Trophoblast cell (in vitro differentiated cells and primary cell): ENCODE measurements at regions not wholly inside any gene's neighbourhood (a gene's known extent, or its start where the extent isn't known, plus 50 kb on each side); places are given as distances from the start of the nearest gene placed in this dataset.
A peak's percentile ranks its signal among the peaks of the same experiment; 100 is the strongest.

Experiments
- DNase-seq, 2 donors: peaks; one replicate each; pipeline ENCODE4 v3.0.0-alpha.2; 2016
- H2AFZ ChIP-seq: 2 replicates; pipeline ENCODE4 v1.6.1; 2013; ENCODE audit warnings: low read length, moderate library complexity, mild to moderate bottlenecking; ENCODE audit not compliant: insufficient read depth, poor library complexity
- H2AK5ac ChIP-seq: 2 replicates; pipeline ENCODE4 v1.6.1; 2013; ENCODE audit warnings: mild to moderate bottlenecking, low read length
- H2BK120ac ChIP-seq: 2 replicates; pipeline ENCODE4 v1.6.1; 2013; ENCODE audit warnings: low read length, mild to moderate bottlenecking, moderate library complexity; ENCODE audit not compliant: insufficient read depth, poor library complexity
- H2BK12ac ChIP-seq: 2 replicates; pipeline ENCODE4 v1.6.1; 2013; ENCODE audit warnings: mild to moderate bottlenecking, low read length, moderate library complexity
- H2BK5ac ChIP-seq: 2 replicates; pipeline ENCODE4 v1.6.1; 2013; ENCODE audit warnings: low read length, low read depth, moderate library complexity, mild to moderate bottlenecking; ENCODE audit not compliant: poor library complexity
- H3K14ac ChIP-seq: 2 replicates; pipeline ENCODE4 v1.6.1; 2013; ENCODE audit warnings: mild to moderate bottlenecking, low read length
- H3K18ac ChIP-seq: 2 replicates; pipeline ENCODE4 v1.6.1; 2013; ENCODE audit warnings: mild to moderate bottlenecking, low read length
- H3K23ac ChIP-seq: 2 replicates; pipeline ENCODE4 v1.6.1; 2013; ENCODE audit warnings: low read length
- H3K27ac ChIP-seq: 2 replicates; pipeline ENCODE4 v1.5.1; 2013; ENCODE audit warnings: low read depth, mild to moderate bottlenecking, inconsistent platforms, low read length, moderate library complexity
- H3K27me3 ChIP-seq: 2 replicates; pipeline ENCODE4 v1.6.1; 2013; ENCODE audit warnings: inconsistent platforms, mild to moderate bottlenecking, low read length, moderate library complexity; ENCODE audit not compliant: insufficient read depth
- H3K36me3 ChIP-seq, 2 experiments: 1 replicate in 1 of 2; 2 replicates in 1 of 2; pipeline ENCODE4 v1.6.1; 2013; ENCODE audit warnings: low read length in 2 of 2, mild to moderate bottlenecking in 2 of 2, moderate library complexity in 1 of 2; ENCODE audit not compliant: insufficient read depth in 2 of 2, control insufficient read depth in 1 of 2
- H3K4ac ChIP-seq: 2 replicates; pipeline ENCODE4 v1.6.1; 2013; ENCODE audit warnings: low read depth, mild to moderate bottlenecking, low read length, moderate library complexity
- H3K4me1 ChIP-seq, 2 experiments: 1 replicate in 1 of 2; 2 replicates in 1 of 2; pipeline ENCODE4 v1.6.1; 2013; ENCODE audit warnings: low read length in 2 of 2, mild to moderate bottlenecking in 2 of 2, moderate library complexity in 1 of 2; ENCODE audit not compliant: insufficient read depth in 2 of 2, control insufficient read depth in 1 of 2
- H3K4me2 ChIP-seq: 2 replicates; pipeline ENCODE4 v1.6.1; 2013; ENCODE audit warnings: inconsistent platforms, mild to moderate bottlenecking, low read length, moderate library complexity
- H3K4me3 ChIP-seq: 2 replicates; pipeline ENCODE4 v1.5.1; 2013; ENCODE audit warnings: mild to moderate bottlenecking, low read depth, low read length, inconsistent platforms
- H3K79me1 ChIP-seq: one replicate; pipeline ENCODE4 v1.6.1; 2013; ENCODE audit warnings: low read length
- H3K79me2 ChIP-seq: 2 replicates; pipeline ENCODE4 v1.6.1; 2013; ENCODE audit warnings: low read length, mild to moderate bottlenecking; ENCODE audit not compliant: control insufficient read depth, insufficient read depth, poor library complexity
- H3K9ac ChIP-seq: 2 replicates; pipeline ENCODE4 v1.6.1; 2013; ENCODE audit warnings: mild to moderate bottlenecking, low read length
- H3K9me3 ChIP-seq: 2 replicates; pipeline ENCODE4 v1.6.1; 2013; ENCODE audit warnings: low read depth, mild to moderate bottlenecking, control low read depth, inconsistent platforms, low read length; ENCODE audit not compliant: insufficient read depth
- H4K12ac ChIP-seq: 2 replicates; pipeline ENCODE4 v1.6.1; 2013; ENCODE audit warnings: low read depth, mild to moderate bottlenecking, low read length, moderate library complexity
- H4K8ac ChIP-seq: 2 replicates; pipeline ENCODE4 v1.6.1; 2013; ENCODE audit warnings: low read depth, mild to moderate bottlenecking, low read length, moderate library complexity
- H4K91ac ChIP-seq: one replicate; pipeline ENCODE4 v1.6.1; 2013; ENCODE audit warnings: low read depth, mild to moderate bottlenecking, low read length, moderate library complexity
- WGBS: extraction: QIAGEN DNeasy Blood & Tissue Kit; methylation state at CpG from one replicate; pipeline ENCODE4 v1.1.7; 2013; ENCODE audit warnings: missing lambda C conversion rate; ENCODE audit not compliant: insufficient read length, insufficient coverage; ENCODE audit errors: extremely low coverage; 5-methylcytosine and 5-hydroxymethylcytosine counted together

GRCh38 chr2:12202313-12203075 lies 456.1 kb downstream of the LPIN1 start:
- H2AFZ ChIP-seq, result peak overlapping the region; percentile 33
- H4K8ac ChIP-seq, result no peak overlapping the region
- no peak overlapping the region for H4K12ac ChIP-seq
- no peak overlapping the region for H2AK5ac ChIP-seq
- no peak overlapping the region for H3K9ac ChIP-seq
- H3K79me1 ChIP-seq, result peaks cover 6% of the 10 kb centered on the region
- H3K9me3 ChIP-seq, result no peaks in the 10 kb centered on the region
- H2BK12ac ChIP-seq, result peak overlapping the region; percentile 52
- H3K4ac ChIP-seq, result no peak overlapping the region
- H3K4me1 ChIP-seq, result peaks cover 4 to 12% of the 10 kb centered on the region in 2 experiments
- H3K23ac ChIP-seq, result no peak overlapping the region
- peak overlapping the region; percentile 50 for H3K4me2 ChIP-seq
- H3K14ac ChIP-seq, result peak overlapping the region; percentile 60
- H3K36me3 ChIP-seq, result no peaks in the 10 kb centered on the region
- H2BK120ac ChIP-seq, result peak overlapping the region; percentile 63
- H3K27me3 ChIP-seq, result no peaks in the 10 kb centered on the region
- peak overlapping the region; percentile 57 for H3K18ac ChIP-seq
- H3K79me2 ChIP-seq, result no peaks in the 10 kb centered on the region
- no peak overlapping the region for H3K4me3 ChIP-seq
- no peak overlapping the region for H4K91ac ChIP-seq
- peak overlapping the region; percentile 53 for H2BK5ac ChIP-seq
- H3K27ac ChIP-seq, result peak overlapping the region; percentile 33
- no CpG with 5 or more reads among the region's 12 CpGs for WGBS
- DNase-seq, result peak; percentile 26 to 65

GRCh38 chr2:12203528-12203927 lies 457.1 kb downstream of the LPIN1 start:
- no peak overlapping the region for H3K9ac ChIP-seq
- no peaks in the 10 kb centered on the region for H3K36me3 ChIP-seq
- H3K27ac ChIP-seq, result no peak overlapping the region
- H3K14ac ChIP-seq, result no peak overlapping the region
- DNase-seq, result no peak
- H3K27me3 ChIP-seq, result no peaks in the 10 kb centered on the region
- no peak overlapping the region for H3K4me3 ChIP-seq
- H2AK5ac ChIP-seq, result no peak overlapping the region
- no peak overlapping the region for H2BK12ac ChIP-seq
- WGBS, result no CpG with 5 or more reads among the region's 2 CpGs
- H3K18ac ChIP-seq, result no peak overlapping the region
- H4K12ac ChIP-seq, result no peak overlapping the region
- no peak overlapping the region for H3K4me2 ChIP-seq
- H3K79me1 ChIP-seq, result peaks cover 6% of the 10 kb centered on the region
- no peak overlapping the region for H2BK120ac ChIP-seq
- H3K9me3 ChIP-seq, result no peaks in the 10 kb centered on the region
- H3K23ac ChIP-seq, result no peak overlapping the region
- H4K8ac ChIP-seq, result no peak overlapping the region
- no peak overlapping the region for H3K4ac ChIP-seq
- peaks cover 4 to 12% of the 10 kb centered on the region in 2 experiments for H3K4me1 ChIP-seq
- H2AFZ ChIP-seq, result no peak overlapping the region
- H4K91ac ChIP-seq, result no peak overlapping the region
- no peaks in the 10 kb centered on the region for H3K79me2 ChIP-seq
- H2BK5ac ChIP-seq, result no peak overlapping the region

GRCh38 chr2:12205086-12205485 lies 458.7 kb downstream of the LPIN1 start:
- Histone ChIP-seq H3K27me3 (no peaks in the 10 kb centered on the region), H4K12ac (no peak overlapping the region), H2BK12ac (no peak overlapping the region), H3K9ac (no peak overlapping the region), H2BK5ac (no peak overlapping the region), H4K91ac (no peak overlapping the region), H3K4me3 (no peak overlapping the region), H3K4me2 (no peak overlapping the region), H3K9me3 (no peaks in the 10 kb centered on the region), H3K18ac (no peak overlapping the region), H3K4ac (no peak overlapping the region), H2AFZ (no peak overlapping the region), H3K79me1 (peaks cover 6% of the 10 kb centered on the region), H2AK5ac (no peak overlapping the region), H3K79me2 (no peaks in the 10 kb centered on the region), H2BK120ac (no peak overlapping the region), H3K36me3 (no peaks in the 10 kb centered on the region), H4K8ac (no peak overlapping the region), H3K14ac (no peak overlapping the region), H3K23ac (no peak overlapping the region), H3K27ac (no peak overlapping the region), H3K4me1 (peaks cover 4 to 12% of the 10 kb centered on the region in 2 experiments)
- DNase-seq, result no peak
- WGBS, result no CpG with 5 or more reads among the region's 3 CpGs

GRCh38 chr2:12207491-12207890 lies 461.1 kb downstream of the LPIN1 start:
- Histone ChIP-seq H3K4me1 (peaks cover 3 to 5% of the 10 kb centered on the region in 2 experiments), H3K9me3 (no peaks in the 10 kb centered on the region), H3K14ac (no peak overlapping the region), H2BK120ac (no peak overlapping the region), H3K27ac (no peak overlapping the region), H3K4me3 (no peak overlapping the region), H3K18ac (no peak overlapping the region), H3K4me2 (no peak overlapping the region), H3K79me2 (no peaks in the 10 kb centered on the region), H3K9ac (no peak overlapping the region), H2AFZ (no peak overlapping the region), H3K27me3 (no peaks in the 10 kb centered on the region), H4K12ac (no peak overlapping the region), H3K23ac (no peak overlapping the region), H4K91ac (no peak overlapping the region), H2AK5ac (no peak overlapping the region), H2BK12ac (no peak overlapping the region), H3K4ac (no peak overlapping the region), H3K36me3 (no peaks in the 10 kb centered on the region), H3K79me1 (peaks cover 3% of the 10 kb centered on the region), H4K8ac (no peak overlapping the region), H2BK5ac (no peak overlapping the region)
- DNase-seq, result no peak
- WGBS, result no CpG with 5 or more reads among the region's 1 CpG
